OCI-LY3 (cell line): ENCODE measurements at regions not wholly inside any gene's neighbourhood (a gene's known extent, or its start where the extent isn't known, plus 50 kb on each side); places are given as distances from the start of the nearest gene placed in this dataset.

ENCODE experiments used
- H2AFZ ChIP-seq: fragments of 200-600, 300-600 bp; shearing (Covaris generic); 2 replicates; pipeline ENCODE4 v1.6.0; 2014; ENCODE audit warnings: antibody characterized with exemption, low read depth, low read length
- H3K27ac ChIP-seq: fragments of 200-600, 300-600 bp; sonication (generic); 2 replicates; pipeline ENCODE4 v1.5.1; 2014; ENCODE audit warnings: mild to moderate bottlenecking, low read length, moderate library complexity, mixed read lengths
- H3K27me3 ChIP-seq: fragments of 200-600, 300-600 bp; sonication (generic); 2 replicates; pipeline ENCODE4 v1.6.1; 2014; ENCODE audit warnings: low read depth, low read length, mixed read lengths
- H3K36me3 ChIP-seq: fragments of 200-600, 300-600 bp; sonication (generic); replicated peaks from 2 replicates; pipeline ENCODE3; 2014; ENCODE audit warnings: low read depth, low read length, mixed read lengths
- H3K4me1 ChIP-seq: fragments of 300-600, 200-600 bp; sonication (generic); 2 replicates; pipeline ENCODE4 v1.6.1; 2014; ENCODE audit warnings: low read length, mixed read lengths
- H3K4me2 ChIP-seq: fragments of 200-600, 300-600 bp; sonication (generic); 2 replicates; pipeline ENCODE4 v1.6.1; 2014; ENCODE audit warnings: low read length, mixed read lengths
- H3K4me3 ChIP-seq: fragments of 300-600, 200-600 bp; sonication (generic); 2 replicates; pipeline ENCODE4 v1.5.1; 2014; ENCODE audit warnings: antibody characterized with exemption, mild to moderate bottlenecking, low read length, moderate library complexity
- H3K79me2 ChIP-seq: fragments of 300-600, 200-600 bp; shearing (Covaris generic); 2 replicates; pipeline ENCODE4 v1.6.1; 2014; ENCODE audit warnings: mild to moderate bottlenecking, low read length, mixed read lengths
- H3K9ac ChIP-seq: fragments of 300-600, 200-600 bp; shearing (Covaris generic); 2 replicates; pipeline ENCODE4 v1.6.0; 2014; ENCODE audit warnings: mild to moderate bottlenecking, low read length, moderate library complexity
- H3K9me3 ChIP-seq: fragments of 200-600, 300-600 bp; shearing (Covaris generic); 2 replicates; pipeline ENCODE4 v1.6.1; 2014; ENCODE audit warnings: low read length, mixed read lengths; ENCODE audit not compliant: insufficient read depth
- H4K20me1 ChIP-seq: fragments of 200-600, 300-600 bp; sonication (generic); 2 replicates; pipeline ENCODE4 v1.6.1; 2016; ENCODE audit warnings: low read length, mixed read lengths; ENCODE audit not compliant: insufficient read depth
- CTCF ChIP-seq: fragments of 200-600, 300-600 bp; sonication (generic); IDR thresholded peaks from 2 replicates; pipeline ENCODE4 v1.5.1; 2014; ENCODE audit warnings: antibody characterized with exemption, low read length, low read depth
- EZH2phosphoT487 ChIP-seq: fragments of 200-600 bp; shearing (Covaris generic); IDR thresholded peaks from 2 replicates; pipeline ENCODE4 v1.6.1; 2018; ENCODE audit warnings: antibody characterized with exemption, mixed run types, low read depth

DNA sequence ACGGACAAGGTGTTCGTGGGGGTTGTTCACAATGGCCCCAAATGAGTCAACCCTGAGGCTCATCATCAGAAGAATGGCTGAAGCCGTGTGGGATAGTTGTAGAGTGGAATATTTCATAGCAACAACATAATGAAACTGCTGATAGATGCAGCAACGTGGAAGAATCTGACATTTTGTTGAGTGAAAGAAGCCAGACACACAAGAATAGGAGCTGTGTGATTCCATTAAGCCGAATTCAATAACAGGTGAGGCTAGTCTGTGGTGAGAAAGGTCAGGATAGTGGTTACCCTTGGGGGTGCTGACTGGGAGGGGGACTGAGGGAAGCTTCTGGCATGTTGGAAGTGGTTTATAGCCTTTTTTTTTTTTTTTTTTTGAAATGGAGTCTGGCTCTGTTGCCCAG, 144.0 kb downstream of the SMAD6 start:
- Histone ChIP-seq H3K79me2 (no peaks in the 10 kb centered on the region), H3K4me1 (peaks cover 11% of the 10 kb centered on the region; the same call in 1 of the 2 replicates), H3K4me3 (no peak overlapping the region), H3K9me3 (no peaks in the 10 kb centered on the region), H4K20me1 (no peaks in the 10 kb centered on the region), H3K9ac (no peak overlapping the region), H2AFZ (no peak overlapping the region), H3K4me2 (no peak overlapping the region), H3K27ac (no peak overlapping the region), H3K36me3 (no peaks in the 10 kb centered on the region), H3K27me3 (peaks cover 36% of the 10 kb centered on the region)
- TF ChIP-seq CTCF (no peak), EZH2phosphoT487 (no peak)

DNA sequence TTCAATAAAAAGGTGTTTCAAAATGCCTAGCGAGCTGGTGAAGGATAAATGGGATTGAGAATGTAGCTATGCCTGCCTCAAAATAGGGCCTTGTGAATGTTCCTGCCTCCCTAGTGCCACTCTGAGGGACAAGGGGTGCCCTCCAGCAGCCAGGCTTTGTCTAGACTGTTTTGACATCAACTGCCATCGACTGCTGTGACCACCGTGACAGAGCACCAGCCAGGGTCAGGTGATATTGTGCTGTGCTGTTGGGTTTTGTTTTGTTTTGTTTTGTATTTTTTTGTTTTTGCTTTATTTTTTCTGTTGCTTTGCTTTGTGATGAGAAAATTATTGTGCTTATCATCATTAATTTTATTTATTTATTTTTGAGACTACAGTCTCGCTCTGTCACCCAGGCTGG, 144.8 kb downstream of the SMAD6 start:
- H3K27me3 ChIP-seq, result peaks cover 29% of the 10 kb centered on the region

GRCh38 chr15:66847565-66847991, 145.5 kb downstream of the SMAD6 start:
- TF ChIP-seq EZH2phosphoT487, result no peak
- no peak for TF ChIP-seq CTCF
- H3K79me2 ChIP-seq, result no peaks in the 10 kb centered on the region
- H3K9me3 ChIP-seq, result no peaks in the 10 kb centered on the region
- H3K27ac ChIP-seq, result no peak overlapping the region
- H3K9ac ChIP-seq, result no peak overlapping the region
- no peaks in the 10 kb centered on the region for H4K20me1 ChIP-seq
- no peak overlapping the region for H2AFZ ChIP-seq
- H3K4me3 ChIP-seq, result no peak overlapping the region
- peaks cover 14% of the 10 kb centered on the region for H3K4me1 ChIP-seq
- no peaks in the 10 kb centered on the region for H3K36me3 ChIP-seq
- peaks cover 23% of the 10 kb centered on the region for H3K27me3 ChIP-seq
- no peak overlapping the region for H3K4me2 ChIP-seq

More for the DNA sequence above, 144.8 kb downstream of the SMAD6 start:
- H4K20me1 ChIP-seq, result no peaks in the 10 kb centered on the region
- H2AFZ ChIP-seq, result no peak overlapping the region
- H3K79me2 ChIP-seq, result no peaks in the 10 kb centered on the region
- TF ChIP-seq EZH2phosphoT487 (no peak), CTCF (no peak)
- no peak overlapping the region for H3K27ac ChIP-seq
- H3K9me3 ChIP-seq, result no peaks in the 10 kb centered on the region
- peaks cover 16% of the 10 kb centered on the region for H3K4me1 ChIP-seq
- H3K36me3 ChIP-seq, result no peaks in the 10 kb centered on the region
- H3K4me2 ChIP-seq, result no peak overlapping the region
- H3K9ac ChIP-seq, result no peak overlapping the region
- H3K4me3 ChIP-seq, result no peak overlapping the region

GRCh38 chr15:66848116-66848515, 146.1 kb downstream of the SMAD6 start:
- Histone ChIP-seq H2AFZ (no peak overlapping the region), H3K9me3 (no peaks in the 10 kb centered on the region), H3K79me2 (no peaks in the 10 kb centered on the region), H3K4me2 (no peak overlapping the region), H3K9ac (no peak overlapping the region), H4K20me1 (no peaks in the 10 kb centered on the region), H3K36me3 (no peaks in the 10 kb centered on the region), H3K27me3 (peaks cover 20% of the 10 kb centered on the region), H3K27ac (no peak overlapping the region), H3K4me3 (no peak overlapping the region), H3K4me1 (peaks cover 14% of the 10 kb centered on the region)
- no peak for TF ChIP-seq CTCF
- TF ChIP-seq EZH2phosphoT487, result no peak
